WTC11 (cell line): ENCODE measurements at regions not wholly inside any gene's neighbourhood (a gene's known extent, or its start where the extent isn't known, plus 50 kb on each side); places are given as distances from the start of the nearest gene placed in this dataset.

Experiments used
- ATAC-seq: fragments of 200-7000 bp; cut with Tn5 transposase; 2 replicates; pipeline ENCODE4 v1.10.0; 2021; ENCODE audit warnings: mild to moderate bottlenecking, moderate library complexity
- CTCF ChIA-PET: fragments of 300-600 bp; sonication (Branson Sonifier 250); formaldehyde crosslinking; loops from one replicate; lab custom pipeline; 2021; ENCODE audit warnings: antibody characterized with exemption; lab: Charles Lee
- POLR2A ChIA-PET: fragments of 350-600 bp; sonication (Branson Sonifier 250); formaldehyde crosslinking; loops from one replicate; lab custom pipeline; 2021; ENCODE audit warnings: antibody characterized with exemption; lab: Charles Lee
- DNase-seq: peaks from one replicate; pipeline ENCODE4 v3.0.0; 2021; ENCODE audit warnings: low spot score
- H3K27ac Mint-ChIP-seq: 2 replicates; pipeline ENCODE4 v1.8.0; 2021; ENCODE audit warnings: mixed read lengths
- H3K27me3 Mint-ChIP-seq: 2 replicates; pipeline ENCODE4 v1.8.0; 2021; ENCODE audit warnings: low read depth, mild to moderate bottlenecking, moderate library complexity, mixed read lengths
- H3K36me3 Mint-ChIP-seq: 2 replicates; pipeline ENCODE4 v1.8.0; 2021; ENCODE audit warnings: mixed read lengths
- H3K4me1 Mint-ChIP-seq: 2 replicates; pipeline ENCODE4 v1.8.0; 2022; ENCODE audit warnings: mixed read lengths
- H3K4me3 Mint-ChIP-seq: 2 replicates; pipeline ENCODE4 v1.8.0; 2021; ENCODE audit warnings: mild to moderate bottlenecking, moderate library complexity, mixed read lengths
- H3K9me3 Mint-ChIP-seq: 2 replicates; pipeline ENCODE4 v1.8.0; 2021; ENCODE audit warnings: mixed read lengths
- CBFB ChIP-seq: sonication (generic); formaldehyde crosslinking; IDR thresholded peaks from 2 replicates; pipeline ENCODE4 v1.8.1; 2022; ENCODE audit warnings: mild to moderate bottlenecking, low read depth, missing genetic modification reagents
- CREM ChIP-seq: sonication (generic); formaldehyde crosslinking; IDR thresholded peaks from 2 replicates; pipeline ENCODE4 v1.8.1; 2022; ENCODE audit warnings: mild to moderate bottlenecking, missing genetic modification reagents, moderate library complexity
- EMX1 ChIP-seq: fragments of 250-450 bp; sonication (Bioruptor Pico); IDR thresholded peaks from 2 replicates; pipeline ENCODE4 v1.8.0; 2021; ENCODE audit warnings: mild to moderate bottlenecking
- FOXJ3 ChIP-seq: sonication (generic); formaldehyde crosslinking; IDR thresholded peaks from 2 replicates; pipeline ENCODE4 v1.9.0; 2021; ENCODE audit warnings: missing genetic modification reagents, mild to moderate bottlenecking, borderline replicate concordance
- FOXK1 ChIP-seq: sonication (generic); formaldehyde crosslinking; IDR thresholded peaks from 2 replicates; pipeline ENCODE4 v1.8.0; 2022; ENCODE audit warnings: mild to moderate bottlenecking, moderate library complexity, missing genetic modification reagents
- JAZF1 ChIP-seq: fragments of 250-450 bp; sonication (Bioruptor Pico); IDR thresholded peaks from 2 replicates; pipeline ENCODE4 v1.9.0; 2021; ENCODE audit warnings: moderate library complexity, mild to moderate bottlenecking, inconsistent platforms
- MXD4 ChIP-seq: fragments of 250-450 bp; sonication (Bioruptor Pico); IDR thresholded peaks from 2 replicates; pipeline ENCODE4 v1.8.0; 2021; ENCODE audit warnings: mild to moderate bottlenecking, moderate library complexity, borderline replicate concordance
- MYBL2 ChIP-seq: sonication (generic); formaldehyde crosslinking; IDR thresholded peaks from 2 replicates; pipeline ENCODE4 v1.8.1; 2023; ENCODE audit warnings: mild to moderate bottlenecking, moderate library complexity, missing genetic modification reagents
- NFATC4 ChIP-seq: fragments of 250-450 bp; sonication (Bioruptor Pico); IDR thresholded peaks from 2 replicates; pipeline ENCODE4 v1.9.0; 2021; ENCODE audit warnings: mild to moderate bottlenecking
- NR3C1 ChIP-seq: sonication (generic); formaldehyde crosslinking; conservative IDR thresholded peaks from 2 replicates; pipeline ENCODE4 v1.8.1; 2023; ENCODE audit warnings: low read depth, mild to moderate bottlenecking, missing genetic modification reagents
- PRRX2 ChIP-seq: fragments of 250-450 bp; sonication (Bioruptor Pico); IDR thresholded peaks from 2 replicates; pipeline ENCODE4 v1.8.0; 2021; ENCODE audit warnings: mild to moderate bottlenecking
- TCF7 ChIP-seq: sonication (generic); formaldehyde crosslinking; IDR thresholded peaks from 2 replicates; pipeline ENCODE4 v1.8.0; 2022; ENCODE audit warnings: mild to moderate bottlenecking, low read depth, missing genetic modification reagents, moderate library complexity
- TP53 ChIP-seq: sonication (generic); formaldehyde crosslinking; IDR thresholded peaks from 2 replicates; pipeline ENCODE4 v1.8.1; 2023; ENCODE audit warnings: mild to moderate bottlenecking, missing genetic modification reagents
- ZNF263 ChIP-seq: sonication (generic); formaldehyde crosslinking; IDR thresholded peaks from 2 replicates; pipeline ENCODE4 v1.8.1; 2022; ENCODE audit warnings: low read depth, mild to moderate bottlenecking, moderate library complexity, missing genetic modification reagents
- ZNF396 ChIP-seq: fragments of 250-450 bp; sonication (Bioruptor Pico); IDR thresholded peaks from 2 replicates; pipeline ENCODE4 v1.8.0; 2021; ENCODE audit warnings: mild to moderate bottlenecking, moderate library complexity, borderline replicate concordance
- ZNF416 ChIP-seq: fragments of 250-450 bp; sonication (Bioruptor Pico); IDR thresholded peaks from 2 replicates; pipeline ENCODE4 v1.9.0; 2021; ENCODE audit warnings: mild to moderate bottlenecking, inconsistent platforms
- TF ChIP-seq, protein P1 (sequence below): fragments of 250-450 bp; sonication (Bioruptor Pico); IDR thresholded peaks from 2 replicates; pipeline ENCODE4 v1.9.0; 2021; ENCODE audit warnings: moderate library complexity, mild to moderate bottlenecking, inconsistent platforms, borderline replicate concordance
- TF ChIP-seq, protein P2 (sequence below): sonication (generic); formaldehyde crosslinking; IDR thresholded peaks from 2 replicates; pipeline ENCODE4 v1.8.1; 2022; ENCODE audit warnings: low read depth, missing genetic modification reagents, borderline replicate concordance
- TF ChIP-seq, protein P3 (sequence below): sonication (generic); formaldehyde crosslinking; IDR thresholded peaks from 2 replicates; pipeline ENCODE4 v1.8.1; 2022; ENCODE audit warnings: missing genetic modification reagents, borderline replicate concordance
- TF ChIP-seq, protein P4 (sequence below): sonication (generic); formaldehyde crosslinking; IDR thresholded peaks from 2 replicates; pipeline ENCODE4 v1.8.0; 2022; ENCODE audit warnings: mild to moderate bottlenecking, missing genetic modification reagents
- TF ChIP-seq, protein P5 (sequence below): fragments of 250-450 bp; sonication (Bioruptor Pico); IDR thresholded peaks from 2 replicates; pipeline ENCODE4 v2.1.2; 2022; ENCODE audit warnings: mild to moderate bottlenecking, moderate library complexity
- TF ChIP-seq, protein P6 (sequence below): fragments of 250-450 bp; sonication (Bioruptor Pico); IDR thresholded peaks from 2 replicates; pipeline ENCODE4 v1.8.0; 2021; ENCODE audit warnings: mild to moderate bottlenecking
- TF ChIP-seq, protein P7 (sequence below): sonication (generic); formaldehyde crosslinking; IDR thresholded peaks from 2 replicates; pipeline ENCODE4 v1.8.0; 2022; ENCODE audit warnings: missing genetic modification reagents

DNA sequence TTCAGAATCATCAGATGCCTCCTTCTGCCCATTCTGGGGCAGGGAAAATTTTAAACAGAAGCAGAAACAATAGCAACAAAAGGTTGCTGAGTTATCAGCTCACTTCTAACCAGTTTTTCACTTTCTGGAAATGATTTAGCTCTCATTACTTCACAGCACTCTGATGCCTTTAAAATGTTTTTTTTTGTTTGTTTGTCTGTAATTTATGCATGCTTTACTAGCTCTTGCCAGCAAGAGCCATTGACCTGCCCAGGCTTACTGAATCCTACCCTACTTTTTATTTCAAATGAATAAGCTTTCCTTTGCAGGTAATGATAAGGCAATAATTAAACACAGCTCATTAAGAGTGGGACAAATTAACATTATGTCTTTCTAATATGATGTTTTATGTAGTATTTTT lies 466.1 kb upstream of the NOVA1 start:
- H3K27ac Mint-ChIP-seq: no peak overlapping the region
- TF ChIP-seq, protein P1, sequence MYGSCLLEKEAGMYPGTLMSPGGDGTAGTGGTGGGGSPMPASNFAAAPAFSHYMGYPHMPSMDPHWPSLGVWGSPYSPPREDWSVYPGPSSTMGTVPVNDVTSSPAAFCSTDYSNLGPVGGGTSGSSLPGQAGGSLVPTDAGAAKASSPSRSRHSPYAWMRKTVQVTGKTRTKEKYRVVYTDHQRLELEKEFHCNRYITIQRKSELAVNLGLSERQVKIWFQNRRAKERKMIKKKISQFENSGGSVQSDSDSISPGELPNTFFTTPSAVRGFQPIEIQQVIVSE (CRISPR knock-in tag): no peak
- TF ChIP-seq ZNF396 (CRISPR knock-in tag) (no peak), TP53 (CRISPR knock-in tag) (no peak), ZNF263 (CRISPR knock-in tag) (no peak), NR3C1 (CRISPR knock-in tag) (no peak), EMX1 (CRISPR knock-in tag) (no peak), NFATC4 (CRISPR knock-in tag) (no peak), CREM (CRISPR knock-in tag) (no peak), JAZF1 (no peak)
- TF ChIP-seq, protein P2, sequence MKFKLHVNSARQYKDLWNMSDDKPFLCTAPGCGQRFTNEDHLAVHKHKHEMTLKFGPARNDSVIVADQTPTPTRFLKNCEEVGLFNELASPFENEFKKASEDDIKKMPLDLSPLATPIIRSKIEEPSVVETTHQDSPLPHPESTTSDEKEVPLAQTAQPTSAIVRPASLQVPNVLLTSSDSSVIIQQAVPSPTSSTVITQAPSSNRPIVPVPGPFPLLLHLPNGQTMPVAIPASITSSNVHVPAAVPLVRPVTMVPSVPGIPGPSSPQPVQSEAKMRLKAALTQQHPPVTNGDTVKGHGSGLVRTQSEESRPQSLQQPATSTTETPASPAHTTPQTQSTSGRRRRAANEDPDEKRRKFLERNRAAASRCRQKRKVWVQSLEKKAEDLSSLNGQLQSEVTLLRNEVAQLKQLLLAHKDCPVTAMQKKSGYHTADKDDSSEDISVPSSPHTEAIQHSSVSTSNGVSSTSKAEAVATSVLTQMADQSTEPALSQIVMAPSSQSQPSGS (CRISPR knock-in tag): no peak
- TF ChIP-seq, protein P3, sequence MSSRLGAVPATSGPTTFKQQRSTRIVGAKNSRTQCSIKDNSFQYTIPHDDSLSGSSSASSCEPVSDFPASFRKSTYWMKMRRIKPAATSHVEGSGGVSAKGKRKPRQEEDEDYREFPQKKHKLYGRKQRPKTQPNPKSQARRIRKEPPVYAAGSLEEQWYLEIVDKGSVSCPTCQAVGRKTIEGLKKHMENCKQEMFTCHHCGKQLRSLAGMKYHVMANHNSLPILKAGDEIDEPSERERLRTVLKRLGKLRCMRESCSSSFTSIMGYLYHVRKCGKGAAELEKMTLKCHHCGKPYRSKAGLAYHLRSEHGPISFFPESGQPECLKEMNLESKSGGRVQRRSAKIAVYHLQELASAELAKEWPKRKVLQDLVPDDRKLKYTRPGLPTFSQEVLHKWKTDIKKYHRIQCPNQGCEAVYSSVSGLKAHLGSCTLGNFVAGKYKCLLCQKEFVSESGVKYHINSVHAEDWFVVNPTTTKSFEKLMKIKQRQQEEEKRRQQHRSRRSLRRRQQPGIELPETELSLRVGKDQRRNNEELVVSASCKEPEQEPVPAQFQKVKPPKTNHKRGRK (CRISPR knock-in tag): no peak
- TF ChIP-seq, all 79 proteins: peak for 0
- Mint-ChIP-seq H3K36me3 (no peaks in the 10 kb centered on the region), H3K9me3 (no peaks in the 10 kb centered on the region), H3K4me1 (no peaks in the 10 kb centered on the region), H3K4me3 (no peak overlapping the region), H3K27me3 (no peaks in the 10 kb centered on the region)
- ChIA-PET POLR2A (no interaction called here), CTCF (no interaction called here)
- no peak for ATAC-seq
- no peak for DNase-seq

DNA sequence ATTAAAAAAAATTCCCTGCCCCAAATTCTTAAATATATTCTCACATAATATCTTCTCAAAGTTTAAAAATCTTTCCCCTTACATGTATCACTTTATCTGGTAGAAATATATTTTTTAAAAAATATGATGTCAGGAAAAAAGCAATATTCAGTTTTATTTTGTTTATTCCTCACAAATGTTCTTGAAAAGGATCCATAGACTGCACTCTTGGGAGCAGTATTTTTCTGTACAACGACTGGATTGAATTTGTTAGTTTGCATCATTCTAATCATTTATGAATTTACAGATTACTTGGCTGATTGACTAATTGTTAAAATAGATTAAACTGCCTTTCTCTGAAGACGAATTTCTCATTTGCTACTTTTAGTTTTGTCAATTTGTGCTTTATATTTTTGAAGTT lies 468.1 kb upstream of the NOVA1 start:
- DNase-seq (no peak), ATAC-seq (no peak)
- ChIA-PET POLR2A (no interaction called here), CTCF (no interaction called here)
- Mint-ChIP-seq H3K4me3 (no peak overlapping the region), H3K36me3 (no peaks in the 10 kb centered on the region), H3K9me3 (no peaks in the 10 kb centered on the region), H3K27me3 (no peaks in the 10 kb centered on the region), H3K4me1 (no peaks in the 10 kb centered on the region), H3K27ac (no peak overlapping the region)
- TF ChIP-seq, protein P4, sequence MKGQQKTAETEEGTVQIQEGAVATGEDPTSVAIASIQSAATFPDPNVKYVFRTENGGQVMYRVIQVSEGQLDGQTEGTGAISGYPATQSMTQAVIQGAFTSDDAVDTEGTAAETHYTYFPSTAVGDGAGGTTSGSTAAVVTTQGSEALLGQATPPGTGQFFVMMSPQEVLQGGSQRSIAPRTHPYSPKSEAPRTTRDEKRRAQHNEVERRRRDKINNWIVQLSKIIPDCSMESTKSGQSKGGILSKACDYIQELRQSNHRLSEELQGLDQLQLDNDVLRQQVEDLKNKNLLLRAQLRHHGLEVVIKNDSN (CRISPR knock-in tag): no peak
- TF ChIP-seq FOXK1 (CRISPR knock-in tag) (no peak), TCF7 (CRISPR knock-in tag) (no peak), JAZF1 (no peak), CBFB (CRISPR knock-in tag) (no peak), ZNF416 (no peak), FOXJ3 (no peak), MYBL2 (CRISPR knock-in tag) (no peak), MXD4 (no peak), PRRX2 (CRISPR knock-in tag) (no peak)
- TF ChIP-seq, protein P5, sequence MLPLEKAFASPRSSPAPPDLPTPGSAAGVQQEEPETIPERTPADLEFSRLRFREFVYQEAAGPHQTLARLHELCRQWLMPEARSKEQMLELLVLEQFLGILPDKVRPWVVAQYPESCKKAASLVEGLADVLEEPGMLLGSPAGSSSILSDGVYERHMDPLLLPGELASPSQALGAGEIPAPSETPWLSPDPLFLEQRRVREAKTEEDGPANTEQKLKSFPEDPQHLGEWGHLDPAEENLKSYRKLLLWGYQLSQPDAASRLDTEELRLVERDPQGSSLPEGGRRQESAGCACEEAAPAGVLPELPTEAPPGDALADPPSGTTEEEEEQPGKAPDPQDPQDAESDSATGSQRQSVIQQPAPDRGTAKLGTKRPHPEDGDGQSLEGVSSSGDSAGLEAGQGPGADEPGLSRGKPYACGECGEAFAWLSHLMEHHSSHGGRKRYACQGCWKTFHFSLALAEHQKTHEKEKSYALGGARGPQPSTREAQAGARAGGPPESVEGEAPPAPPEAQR (CRISPR knock-in tag): no peak
- TF ChIP-seq, protein P6, sequence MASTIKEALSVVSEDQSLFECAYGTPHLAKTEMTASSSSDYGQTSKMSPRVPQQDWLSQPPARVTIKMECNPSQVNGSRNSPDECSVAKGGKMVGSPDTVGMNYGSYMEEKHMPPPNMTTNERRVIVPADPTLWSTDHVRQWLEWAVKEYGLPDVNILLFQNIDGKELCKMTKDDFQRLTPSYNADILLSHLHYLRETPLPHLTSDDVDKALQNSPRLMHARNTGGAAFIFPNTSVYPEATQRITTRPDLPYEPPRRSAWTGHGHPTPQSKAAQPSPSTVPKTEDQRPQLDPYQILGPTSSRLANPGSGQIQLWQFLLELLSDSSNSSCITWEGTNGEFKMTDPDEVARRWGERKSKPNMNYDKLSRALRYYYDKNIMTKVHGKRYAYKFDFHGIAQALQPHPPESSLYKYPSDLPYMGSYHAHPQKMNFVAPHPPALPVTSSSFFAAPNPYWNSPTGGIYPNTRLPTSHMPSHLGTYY (CRISPR knock-in tag): no peak
- TF ChIP-seq, protein P7, sequence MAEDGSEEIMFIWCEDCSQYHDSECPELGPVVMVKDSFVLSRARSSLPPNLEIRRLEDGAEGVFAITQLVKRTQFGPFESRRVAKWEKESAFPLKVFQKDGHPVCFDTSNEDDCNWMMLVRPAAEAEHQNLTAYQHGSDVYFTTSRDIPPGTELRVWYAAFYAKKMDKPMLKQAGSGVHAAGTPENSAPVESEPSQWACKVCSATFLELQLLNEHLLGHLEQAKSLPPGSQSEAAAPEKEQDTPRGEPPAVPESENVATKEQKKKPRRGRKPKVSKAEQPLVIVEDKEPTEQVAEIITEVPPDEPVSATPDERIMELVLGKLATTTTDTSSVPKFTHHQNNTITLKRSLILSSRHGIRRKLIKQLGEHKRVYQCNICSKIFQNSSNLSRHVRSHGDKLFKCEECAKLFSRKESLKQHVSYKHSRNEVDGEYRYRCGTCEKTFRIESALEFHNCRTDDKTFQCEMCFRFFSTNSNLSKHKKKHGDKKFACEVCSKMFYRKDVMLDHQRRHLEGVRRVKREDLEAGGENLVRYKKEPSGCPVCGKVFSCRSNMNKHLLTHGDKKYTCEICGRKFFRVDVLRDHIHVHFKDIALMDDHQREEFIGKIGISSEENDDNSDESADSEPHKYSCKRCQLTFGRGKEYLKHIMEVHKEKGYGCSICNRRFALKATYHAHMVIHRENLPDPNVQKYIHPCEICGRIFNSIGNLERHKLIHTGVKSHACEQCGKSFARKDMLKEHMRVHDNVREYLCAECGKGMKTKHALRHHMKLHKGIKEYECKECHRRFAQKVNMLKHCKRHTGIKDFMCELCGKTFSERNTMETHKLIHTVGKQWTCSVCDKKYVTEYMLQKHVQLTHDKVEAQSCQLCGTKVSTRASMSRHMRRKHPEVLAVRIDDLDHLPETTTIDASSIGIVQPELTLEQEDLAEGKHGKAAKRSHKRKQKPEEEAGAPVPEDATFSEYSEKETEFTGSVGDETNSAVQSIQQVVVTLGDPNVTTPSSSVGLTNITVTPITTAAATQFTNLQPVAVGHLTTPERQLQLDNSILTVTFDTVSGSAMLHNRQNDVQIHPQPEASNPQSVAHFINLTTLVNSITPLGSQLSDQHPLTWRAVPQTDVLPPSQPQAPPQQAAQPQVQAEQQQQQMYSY: no peak
